ENCODE measurements at regions not wholly inside any gene's neighbourhood (a gene's known extent, or its start where the extent isn't known, plus 50 kb on each side); places are given as distances from the start of the nearest gene placed in this dataset.
A peak's percentile ranks its signal among the peaks of the same experiment; 100 is the strongest.
"Not testable (repeated sequence)": the region's sequence is repeated elsewhere in the genome, so short reads cannot be mapped to it uniquely, and the experiment has no call there.

GRCh38 chr7:82562716-82563404 is 119.3 kb upstream of the CACNA2D1 start:
- DNase-seq (ENCODE audit: low spot score) = no peak

- DNase-seq (ENCODE audit: low spot score) = peak; percentile 14
Measured at GRCh38 chr7:82559193-82559805, 115.7 kb upstream of the CACNA2D1 start.

GRCh38 chr7:82549616-82550285 is 106.2 kb upstream of the CACNA2D1 start:
- no peak for DNase-seq (ENCODE audit: low spot score)

- DNase-seq (ENCODE audit: low spot score) = no peak
Measured at GRCh38 chr7:82548141-82548688, 104.6 kb upstream of the CACNA2D1 start.

- DNase-seq (ENCODE audit: low spot score) = no peak
Measured at GRCh38 chr7:82542665-82543064, 99.1 kb upstream of the CACNA2D1 start.

GRCh38 chr7:82539969-82540368 is 96.4 kb upstream of the CACNA2D1 start:
- DNase-seq (ENCODE audit: low spot score) = no peak

GRCh38 chr7:82534684-82535083 is 91.1 kb upstream of the CACNA2D1 start:
- DNase-seq (ENCODE audit: low spot score) = no peak

GRCh38 chr7:82530361-82530760 is 86.8 kb upstream of the CACNA2D1 start:
- no peak for DNase-seq (ENCODE audit: low spot score)

GRCh38 chr7:82528577-82529310 is 85.2 kb upstream of the CACNA2D1 start:
- DNase-seq (ENCODE audit: low spot score) = no peak

GRCh38 chr7:82527851-82528250 is 84.3 kb upstream of the CACNA2D1 start:
- DNase-seq (ENCODE audit: low spot score) = no peak

GRCh38 chr7:82521906-82522445 is 78.4 kb upstream of the CACNA2D1 start:
- no peak for DNase-seq (ENCODE audit: low spot score)

GRCh38 chr7:82517050-82517449 is 73.5 kb upstream of the CACNA2D1 start:
- no peak for DNase-seq (ENCODE audit: low spot score)

GRCh38 chr7:82511542-82511941 is 68.0 kb upstream of the CACNA2D1 start:
- no peak for DNase-seq (ENCODE audit: low spot score)

- DNase-seq (ENCODE audit: low spot score) = no peak
Measured at GRCh38 chr7:82507976-82508677, 64.5 kb upstream of the CACNA2D1 start.

GRCh38 chr7:82507365-82507975 is 63.9 kb upstream of the CACNA2D1 start:
- no peak for DNase-seq (ENCODE audit: low spot score)

GRCh38 chr7:82506702-82507101 is 63.1 kb upstream of the CACNA2D1 start:
- no peak for DNase-seq (ENCODE audit: low spot score)

GRCh38 chr7:82506208-82506607 is 62.6 kb upstream of the CACNA2D1 start:
- no peak for DNase-seq (ENCODE audit: low spot score)

- DNase-seq (ENCODE audit: low spot score) = no peak
Measured at GRCh38 chr7:82501346-82501745, 57.8 kb upstream of the CACNA2D1 start.

GRCh38 chr7:82499546-82499945 is 56.0 kb upstream of the CACNA2D1 start:
- not testable (repeated sequence) for DNase-seq (ENCODE audit: low spot score)

- no peak for DNase-seq (ENCODE audit: low spot score)
Measured at GRCh38 chr7:82494420-82494819, 50.8 kb upstream of the CACNA2D1 start.

Measured in cerebellar cortex (tissue), 1 donor.